Fibroblast of lung (primary cell): ENCODE measurements at regions not wholly inside any gene's neighbourhood (a gene's known extent, or its start where the extent isn't known, plus 50 kb on each side); places are given as distances from the start of the nearest gene placed in this dataset.
A peak's percentile ranks its signal among the peaks of the same experiment; 100 is the strongest.

Experiments
- DNase-seq, 2 donors: peaks; one replicate each; pipeline versions ENCODE4 v3.0.0 to v3.0.0-alpha.2; 2010; ENCODE audit warnings: low read depth in 2 of 2
- H2AFZ ChIP-seq: 2 replicates; pipeline ENCODE4 v1.5.1; 2012; ENCODE audit warnings: low read length, control low read depth, inconsistent platforms
- H3K27ac ChIP-seq: 2 replicates; pipeline ENCODE4 v1.5.1; 2011; ENCODE audit warnings: low read length, control low read depth; ENCODE audit not compliant: insufficient read depth
- H3K27me3 ChIP-seq: 2 replicates; pipeline ENCODE4 v1.5.1; 2011; ENCODE audit warnings: mild to moderate bottlenecking, low read length; ENCODE audit not compliant: control insufficient read depth, insufficient read depth
- H3K36me3 ChIP-seq: 2 replicates; pipeline ENCODE4 v1.5.1; 2011; ENCODE audit warnings: low read length; ENCODE audit not compliant: control insufficient read depth, insufficient read depth
- H3K4me1 ChIP-seq: 2 replicates; pipeline ENCODE4 v1.5.1; 2011; ENCODE audit warnings: low read length; ENCODE audit not compliant: control insufficient read depth, insufficient read depth; ENCODE audit errors: extremely low read depth
- H3K4me2 ChIP-seq: 2 replicates; pipeline ENCODE4 v1.5.1; 2011; ENCODE audit warnings: low read length, control low read depth; ENCODE audit not compliant: insufficient read depth; ENCODE audit errors: extremely low read depth
- H3K4me3 ChIP-seq, 4 experiments: fragments of 200-600 bp in 1 of 4; sonication (generic) in 1 of 4; replicated peaks in 1 of 4; 2 replicates each; pipeline ENCODE4 v1.5.1; 2011 to 2016; ENCODE audit warnings: low read length in 4 of 4, low read depth in 3 of 4, mild to moderate bottlenecking in 3 of 4, control low read depth in 2 of 4, inconsistent platforms in 1 of 4, mixed read lengths in 1 of 4; ENCODE audit not compliant: insufficient read depth in 1 of 4; ENCODE audit errors: control extremely low read depth in 1 of 4
- H3K79me2 ChIP-seq: 2 replicates; pipeline ENCODE4 v1.5.1; 2012; ENCODE audit warnings: mild to moderate bottlenecking, low read length, inconsistent platforms; ENCODE audit not compliant: control insufficient read depth, insufficient read depth
- H3K9ac ChIP-seq: 2 replicates; pipeline ENCODE4 v1.5.1; 2011; ENCODE audit warnings: mild to moderate bottlenecking, low read length, control low read depth; ENCODE audit not compliant: insufficient read depth
- H3K9me3 ChIP-seq: 2 replicates; pipeline ENCODE4 v1.5.1; 2012; ENCODE audit warnings: low read depth, low read length; ENCODE audit not compliant: control insufficient read depth, insufficient read depth
- H4K20me1 ChIP-seq: 2 replicates; pipeline ENCODE4 v1.5.1; 2011; ENCODE audit warnings: low read length; ENCODE audit not compliant: control insufficient read depth, insufficient read depth; ENCODE audit errors: extremely low read depth
- CTCF ChIP-seq, 2 donors: IDR thresholded peaks in 1 of 2; conservative IDR thresholded peaks in 1 of 2; 1 replicate in 1 of 2; 2 replicates in 1 of 2; pipeline ENCODE4 v1.5.1; 2011 to 2012; ENCODE audit warnings: low read length in 2 of 2, control low read depth in 1 of 2, inconsistent platforms in 1 of 2, low read depth in 1 of 2, mild to moderate bottlenecking in 1 of 2
- EZH2 ChIP-seq: IDR thresholded peaks from 2 replicates; pipeline ENCODE4 v1.5.1; 2012; ENCODE audit warnings: low read length, control low read depth, mild to moderate bottlenecking; ENCODE audit errors: missing control alignments

DNA sequence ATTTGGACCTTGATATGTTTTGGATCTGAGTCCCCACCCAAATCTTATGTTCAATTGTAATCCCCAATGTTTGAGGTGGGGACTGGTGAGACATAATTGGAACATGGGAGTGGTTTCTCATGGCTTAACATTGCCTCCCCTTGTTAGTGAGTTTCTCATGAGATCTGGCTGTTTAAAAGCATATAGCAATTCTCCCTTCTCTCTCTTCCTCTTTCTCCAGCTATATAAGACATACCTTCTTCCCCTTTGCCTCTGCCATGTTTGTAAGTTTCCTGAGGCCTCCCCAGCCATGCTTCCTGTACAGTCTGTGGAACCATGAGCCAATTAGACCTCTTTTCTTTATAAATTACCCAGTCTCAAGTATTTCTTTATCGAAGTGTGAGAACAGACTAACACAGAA is 692.4 kb downstream of the KCNT2 start:
- Histone ChIP-seq H3K36me3 (no peaks in the 10 kb centered on the region), H3K4me2 (no peak overlapping the region), H3K79me2 (no peaks in the 10 kb centered on the region), H4K20me1 (no peaks in the 10 kb centered on the region), H3K9ac (no peak overlapping the region), H3K4me1 (no peaks in the 10 kb centered on the region), H3K27ac (no peak overlapping the region), H3K27me3 (no peaks in the 10 kb centered on the region), H2AFZ (no peak overlapping the region), H3K9me3 (no peaks in the 10 kb centered on the region), H3K4me3 (no peak overlapping the region)
- TF ChIP-seq CTCF (conservative IDR thresholded peaks at IDR 0.05 in 1 of 2, IDR thresholded peaks at IDR 0.05 in 1 of 2; ENCODE audit: low read depth in 1 of 2, low read length in 2 of 2) = no peak
- TF ChIP-seq EZH2 = no peak
- no peak for DNase-seq

DNA sequence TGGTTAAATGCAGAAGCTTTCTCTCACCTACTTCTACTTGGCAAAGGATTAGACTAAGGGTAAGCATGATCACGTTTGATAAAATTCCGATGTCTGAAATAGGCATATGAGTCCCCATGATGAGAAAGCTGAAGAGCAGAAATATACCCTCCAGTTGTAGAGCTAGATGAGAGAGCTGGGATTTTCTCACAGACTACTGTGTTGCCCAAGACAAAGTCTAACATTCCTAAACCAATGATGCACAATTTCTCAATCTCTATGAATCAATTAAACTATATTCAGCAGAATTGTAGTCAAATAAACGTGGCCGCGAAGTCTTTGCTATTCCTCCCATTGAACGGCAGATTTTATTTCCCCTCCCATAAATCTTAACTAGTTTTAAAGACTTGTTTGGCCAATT is 699.2 kb downstream of the KCNT2 start:
- H3K4me1 ChIP-seq = no peaks in the 10 kb centered on the region
- H4K20me1 ChIP-seq = no peaks in the 10 kb centered on the region
- no peaks in the 10 kb centered on the region for H3K36me3 ChIP-seq
- no peaks in the 10 kb centered on the region for H3K27me3 ChIP-seq
- H3K9me3 ChIP-seq = no peaks in the 10 kb centered on the region
- no peak overlapping the region for H3K9ac ChIP-seq
- peak in 1 of 2 donors; percentile 21 for DNase-seq
- TF ChIP-seq EZH2 = no peak
- TF ChIP-seq CTCF (conservative IDR thresholded peaks at IDR 0.05 in 1 of 2, IDR thresholded peaks at IDR 0.05 in 1 of 2; ENCODE audit: low read depth in 1 of 2, low read length in 2 of 2) = no peak
- no peak overlapping the region for H2AFZ ChIP-seq
- no peak overlapping the region for H3K4me2 ChIP-seq
- H3K27ac ChIP-seq = no peak overlapping the region
- H3K79me2 ChIP-seq = no peaks in the 10 kb centered on the region
- H3K4me3 ChIP-seq = no peak overlapping the region

- Histone ChIP-seq H3K4me1 (no peaks in the 10 kb centered on the region), H4K20me1 (no peaks in the 10 kb centered on the region), H3K79me2 (no peaks in the 10 kb centered on the region), H3K36me3 (no peaks in the 10 kb centered on the region), H3K4me2 (no peak overlapping the region), H3K9me3 (no peaks in the 10 kb centered on the region), H3K27ac (no peak overlapping the region), H2AFZ (no peak overlapping the region), H3K4me3 (no peak overlapping the region), H3K9ac (no peak overlapping the region), H3K27me3 (no peaks in the 10 kb centered on the region)
- peak; percentile 2 to 58 for DNase-seq
- TF ChIP-seq CTCF (conservative IDR thresholded peaks at IDR 0.05 in 1 of 2, IDR thresholded peaks at IDR 0.05 in 1 of 2; ENCODE audit: low read depth in 1 of 2, low read length in 2 of 2) (no peak), EZH2 (no peak)
Measured at GRCh38 chr1:195908121-195908520, 700.1 kb downstream of the KCNT2 start.
